ENCODE measurements at regions not wholly inside any gene's neighbourhood (a gene's known extent, or its start where the extent isn't known, plus 50 kb on each side); places are given as distances from the start of the nearest gene placed in this dataset.
"Not testable (repeated sequence)": the region's sequence is repeated elsewhere in the genome, so short reads cannot be mapped to it uniquely, and the experiment has no call there.

- no peak for DNase-seq
These were observed 90.0 kb downstream of the IGLL5 start for GRCh38 chr22:22977479-22978200.

- no peak for DNase-seq
These were observed 91.0 kb downstream of the IGLL5 start for GRCh38 chr22:22978637-22979036.

GRCh38 chr22:22979121-22979724 lies 91.1 kb upstream of the GNAZ start:
- DNase-seq, result no peak

- DNase-seq, result no peak
These were observed 90.4 kb upstream of the GNAZ start for GRCh38 chr22:22979954-22980353.

DNA sequence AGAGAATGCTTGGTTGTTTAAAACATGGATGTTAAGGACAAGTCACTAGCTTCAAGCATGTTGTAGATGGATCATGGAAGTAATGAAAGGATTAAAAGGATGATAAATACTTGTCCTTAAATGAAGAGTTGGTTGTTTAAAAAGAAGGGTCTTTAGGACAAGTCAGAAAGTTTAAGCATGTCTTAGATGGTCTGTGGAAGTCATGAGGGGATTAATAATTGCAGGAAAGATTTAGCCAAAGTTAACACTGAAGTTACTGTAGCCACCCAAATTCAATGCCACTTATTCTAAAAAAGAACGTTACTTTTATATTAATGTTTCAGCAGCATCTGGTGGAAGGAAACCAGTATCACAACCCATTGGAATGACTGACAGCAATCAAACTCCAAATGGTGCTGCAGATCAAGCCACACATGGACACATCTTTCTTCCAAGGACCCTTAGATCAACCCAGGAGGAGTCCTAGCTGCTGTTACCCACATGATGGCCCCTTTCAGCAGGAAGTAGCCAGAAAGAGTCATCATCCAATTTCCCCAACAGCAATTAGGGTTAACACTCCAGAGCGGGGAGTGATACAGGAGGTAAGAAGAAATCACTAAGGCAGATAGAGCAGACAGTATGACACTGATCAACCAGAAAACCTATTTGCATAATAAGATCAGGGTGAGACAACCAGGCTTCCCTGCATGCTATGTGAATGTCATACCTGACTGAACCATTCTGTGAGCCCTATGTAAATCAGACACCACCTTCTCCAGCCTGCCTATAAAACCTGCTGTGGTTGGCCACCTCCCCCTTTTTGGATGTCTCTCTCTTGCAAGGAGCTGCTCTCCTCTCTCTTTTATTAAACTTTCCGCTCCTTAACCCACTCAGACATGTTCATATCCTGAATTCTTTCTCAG lies 88.4 kb upstream of the GNAZ start:
- DNase-seq, result no peak

- DNase-seq, result no peak
These were observed 87.7 kb upstream of the GNAZ start for GRCh38 chr22:22982616-22983015.

GRCh38 chr22:22983123-22983522 lies 87.2 kb upstream of the GNAZ start:
- no peak for DNase-seq

- DNase-seq, result no peak
These were observed 86.5 kb upstream of the GNAZ start for GRCh38 chr22:22983816-22984215.

- no peak for DNase-seq
These were observed 85.4 kb upstream of the GNAZ start for GRCh38 chr22:22984967-22985366.

GRCh38 chr22:22986008-22986407 lies 84.3 kb upstream of the GNAZ start:
- no peak for DNase-seq

DNA sequence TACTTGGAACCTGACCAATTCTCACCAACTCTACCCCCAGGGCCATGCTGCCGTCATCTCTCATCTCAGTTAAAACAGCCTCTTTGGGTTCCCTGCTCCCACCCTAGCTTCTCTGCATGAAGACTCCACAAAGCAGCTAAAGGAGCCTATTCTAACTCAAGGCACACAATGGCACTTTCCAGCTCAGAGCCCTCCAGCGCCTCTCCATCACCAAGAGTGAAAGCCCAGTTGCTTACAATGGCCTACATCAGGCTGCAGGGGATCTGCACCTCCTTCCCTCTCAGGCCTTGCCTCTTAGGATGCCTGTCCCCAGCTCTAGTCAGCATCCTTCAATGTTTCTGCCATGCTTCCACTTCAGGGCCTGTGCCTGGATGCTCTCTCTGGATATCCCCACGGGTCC lies 83.7 kb upstream of the GNAZ start:
- no peak for DNase-seq

GRCh38 chr22:22988150-22988549 lies 82.2 kb upstream of the GNAZ start:
- no peak for DNase-seq

DNA sequence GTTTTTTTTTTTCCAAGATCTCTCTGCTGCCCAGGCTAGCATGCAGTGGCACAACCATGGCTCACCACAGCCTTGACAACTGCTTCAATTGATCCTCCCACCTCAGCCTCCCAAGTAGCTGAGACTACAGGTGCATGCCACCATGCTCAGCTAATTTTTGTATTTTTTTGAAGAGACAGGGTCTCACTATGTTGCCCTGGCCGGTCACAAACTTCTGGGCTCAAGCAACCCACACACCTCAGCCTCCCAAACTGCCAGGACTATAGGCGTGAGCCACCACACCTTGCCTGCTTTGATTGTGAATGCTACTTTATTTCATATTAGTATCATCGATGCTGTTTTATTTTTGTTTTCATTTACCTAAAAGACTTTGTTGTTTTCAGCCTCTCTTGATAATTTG lies 81.5 kb upstream of the GNAZ start:
- DNase-seq, result no peak

DNA sequence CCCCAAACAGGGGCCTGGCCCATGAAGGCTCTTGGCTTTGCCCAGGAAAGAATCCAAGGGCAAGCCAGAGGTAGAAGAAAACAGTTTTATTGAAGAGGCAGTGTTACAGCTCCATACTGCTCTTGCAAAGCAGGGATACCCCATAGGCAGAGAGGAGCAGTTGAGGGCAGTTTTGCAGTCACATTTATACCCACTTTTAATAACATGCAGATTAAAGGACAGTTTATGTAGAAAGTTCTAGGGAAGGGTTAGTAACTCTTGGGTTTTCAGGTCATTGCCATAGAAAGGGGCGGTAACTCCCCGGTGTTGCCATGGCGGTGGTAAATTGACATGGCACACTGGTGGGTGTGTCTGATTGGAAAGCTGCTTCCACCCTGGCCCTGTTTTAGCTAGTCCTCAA lies 80.5 kb upstream of the GNAZ start:
- DNase-seq, result no peak

GRCh38 chr22:22990711-22991505 lies 79.4 kb upstream of the GNAZ start:
- not testable (repeated sequence) for DNase-seq

- no peak for DNase-seq
These were observed 77.8 kb upstream of the GNAZ start for GRCh38 chr22:22992474-22992873.

DNA sequence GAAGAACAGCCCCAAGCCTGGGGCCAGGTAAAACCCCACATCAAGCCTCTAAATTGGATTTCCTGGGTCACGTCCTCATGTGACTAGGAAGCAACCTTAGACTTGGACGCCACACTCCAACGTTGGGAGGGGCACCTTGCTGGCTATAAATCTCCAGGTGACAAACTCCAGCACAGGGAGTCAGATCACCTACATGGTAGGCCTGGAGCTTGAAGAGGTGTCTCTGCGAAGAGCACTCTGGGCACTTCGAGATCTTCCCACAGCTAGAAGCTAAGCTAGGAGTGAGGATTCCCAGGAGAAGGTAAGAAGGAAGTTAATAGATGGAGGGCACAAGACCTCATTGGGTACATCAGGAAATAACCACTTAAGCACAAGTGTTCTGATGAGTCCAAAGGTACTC lies 77.1 kb upstream of the GNAZ start:
- no peak for DNase-seq

DNA sequence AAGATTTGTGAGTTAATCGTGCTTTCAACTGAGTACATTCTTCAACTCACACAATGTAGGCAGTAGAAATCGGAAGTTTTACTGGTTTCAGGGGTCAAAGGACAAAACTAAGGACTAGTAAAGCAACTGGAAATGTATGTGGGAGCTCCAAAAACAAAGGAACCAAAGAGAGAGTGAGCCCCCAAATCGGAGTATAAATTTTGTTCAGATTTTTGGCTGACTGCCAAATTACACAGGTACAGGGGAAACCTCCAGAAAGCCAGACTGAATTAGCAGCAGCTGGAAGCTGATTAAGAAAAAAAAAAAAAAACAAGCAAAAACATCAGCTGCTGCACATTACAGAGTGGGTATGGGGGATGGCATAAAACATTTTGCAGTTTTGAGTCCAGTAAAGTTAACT lies 75.2 kb upstream of the GNAZ start:
- no peak for DNase-seq

- DNase-seq, result no peak
These were observed 73.6 kb upstream of the GNAZ start for GRCh38 chr22:22996511-22997261.

DNA sequence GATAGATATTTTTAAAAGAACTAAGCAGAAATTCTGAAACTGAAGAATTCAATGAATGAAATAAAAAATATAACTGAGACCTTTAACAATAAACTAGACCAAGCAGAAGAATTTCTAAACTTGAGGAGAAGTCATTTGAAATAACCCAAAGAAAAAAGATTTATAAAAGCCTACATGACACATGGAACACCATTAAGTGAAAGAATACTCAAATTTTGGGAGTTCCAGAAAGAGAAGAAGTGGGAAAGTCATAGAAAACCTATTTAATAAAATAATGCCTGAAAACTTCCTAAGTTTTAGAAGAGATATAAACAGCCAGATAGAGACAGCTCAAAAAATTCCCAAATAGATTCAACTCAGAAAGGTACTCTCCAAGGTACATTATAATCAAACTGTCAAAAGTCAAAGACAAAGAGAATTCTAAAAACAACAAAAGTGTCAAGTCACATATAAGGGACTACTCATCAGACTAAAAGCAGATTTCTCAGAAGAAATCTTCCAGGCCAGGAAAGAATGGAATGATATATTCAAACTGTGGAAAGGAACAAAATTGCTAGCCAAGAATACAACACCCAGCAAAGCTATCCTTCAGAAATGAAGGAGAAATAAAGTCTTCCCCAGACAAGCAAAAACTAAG lies 72.9 kb upstream of the GNAZ start:
- no peak for DNase-seq

GRCh38 chr22:22997988-22998387 lies 72.3 kb upstream of the GNAZ start:
- no peak for DNase-seq

- DNase-seq, result no peak
These were observed 70.8 kb upstream of the GNAZ start for GRCh38 chr22:22999523-22999922.

Measured in activated CD4-positive, alpha-beta T cell treated with anti-CD3 and anti-CD28 coated beads, Interleukin-2, Interleukin-6, amounts not matched to agents 100 ng/mL and 50 ng/mL, durations not matched to agents 16 hours and 8 hours (primary cell).